Stimulated activated naive CD8-positive, alpha-beta T cell treated with anti-CD3 and anti-CD28 coated beads, Interleukin-15, amount 100 ng/mL, for 72 hours (primary cell): ENCODE measurements at regions not wholly inside any gene's neighbourhood (a gene's known extent, or its start where the extent isn't known, plus 50 kb on each side); places are given as distances from the start of the nearest gene placed in this dataset.

Experiments used
- ATAC-seq: fragments of 150-1000 bp; cut with Tn5 transposase; 2 replicates; pipeline ENCODE4 v1.10.0; 2021; ENCODE audit warnings: mild to moderate bottlenecking, moderate library complexity
- DNase-seq, 2 donors: peaks; one replicate each; pipeline ENCODE4 v3.0.0; 2021 to 2022
- H3K27ac Mint-ChIP-seq, 2 donors: one replicate each; pipeline ENCODE4 v1.8.0; 2022; ENCODE audit warnings: mild to moderate bottlenecking in 2 of 2, mixed read lengths in 2 of 2, moderate library complexity in 2 of 2
- H3K27me3 Mint-ChIP-seq: one replicate; pipeline ENCODE4 v1.8.0; 2022; ENCODE audit warnings: mixed read lengths
- H3K4me1 Mint-ChIP-seq: one replicate; pipeline ENCODE4 v1.8.0; 2022; ENCODE audit warnings: mild to moderate bottlenecking, mixed read lengths
- H3K4me3 Mint-ChIP-seq, 2 donors: one replicate each; pipeline ENCODE4 v1.8.0; 2022; ENCODE audit warnings: mild to moderate bottlenecking in 2 of 2, mixed read lengths in 2 of 2, moderate library complexity in 1 of 2
- H3K9me3 Mint-ChIP-seq, 2 donors: one replicate each; pipeline ENCODE4 v1.8.0; 2022; ENCODE audit warnings: mixed read lengths in 2 of 2

- Mint-ChIP-seq H3K4me1 (no peaks in the 10 kb centered on the region), H3K4me3 (no peak overlapping the region), H3K27ac (no peak overlapping the region), H3K9me3 (no peaks in the 10 kb centered on the region), H3K27me3 (no peaks in the 10 kb centered on the region)
- no peak for DNase-seq
- ATAC-seq = no peak
Measured at GRCh38 chr15:53274630-53275029, 484.5 kb upstream of the ONECUT1 start.

GRCh38 chr15:53272116-53272515, 482.0 kb upstream of the ONECUT1 start:
- no peak for ATAC-seq
- no peak for DNase-seq

GRCh38 chr15:53266176-53266575, 476.0 kb upstream of the ONECUT1 start:
- H3K27ac Mint-ChIP-seq = no peak overlapping the region
- DNase-seq = no peak
- ATAC-seq = no peak
- no peaks in the 10 kb centered on the region for H3K9me3 Mint-ChIP-seq
- no peaks in the 10 kb centered on the region for H3K4me1 Mint-ChIP-seq
- no peak overlapping the region for H3K4me3 Mint-ChIP-seq
- no peaks in the 10 kb centered on the region for H3K27me3 Mint-ChIP-seq

More at GRCh38 chr15:53272116-53272515, 482.0 kb upstream of the ONECUT1 start:
- H3K9me3 Mint-ChIP-seq = no peaks in the 10 kb centered on the region
- H3K27me3 Mint-ChIP-seq = no peaks in the 10 kb centered on the region
- H3K4me1 Mint-ChIP-seq = no peaks in the 10 kb centered on the region
- H3K27ac Mint-ChIP-seq = no peak overlapping the region
- H3K4me3 Mint-ChIP-seq = no peak overlapping the region

- no peaks in the 10 kb centered on the region for H3K9me3 Mint-ChIP-seq
- DNase-seq (no peak), ATAC-seq (no peak)
- H3K4me1 Mint-ChIP-seq = no peaks in the 10 kb centered on the region
- no peak overlapping the region for H3K27ac Mint-ChIP-seq
- no peak overlapping the region for H3K4me3 Mint-ChIP-seq
- H3K27me3 Mint-ChIP-seq = no peaks in the 10 kb centered on the region
Measured at GRCh38 chr15:53260647-53261046, 470.5 kb upstream of the ONECUT1 start.

GRCh38 chr15:53256457-53256856, 466.3 kb upstream of the ONECUT1 start:
- no peaks in the 10 kb centered on the region for H3K27me3 Mint-ChIP-seq
- no peak overlapping the region for H3K27ac Mint-ChIP-seq
- ATAC-seq (no peak), DNase-seq (no peak)
- H3K4me3 Mint-ChIP-seq = no peak overlapping the region
- no peaks in the 10 kb centered on the region for H3K9me3 Mint-ChIP-seq
- H3K4me1 Mint-ChIP-seq = no peaks in the 10 kb centered on the region

GRCh38 chr15:53256043-53256442, 465.9 kb upstream of the ONECUT1 start:
- Mint-ChIP-seq H3K27ac (no peak overlapping the region), H3K4me3 (no peak overlapping the region), H3K9me3 (no peaks in the 10 kb centered on the region), H3K4me1 (no peaks in the 10 kb centered on the region), H3K27me3 (no peaks in the 10 kb centered on the region)
- DNase-seq = no peak
- ATAC-seq = no peak

- ATAC-seq = no peak
- no peak for DNase-seq
- Mint-ChIP-seq H3K27me3 (no peaks in the 10 kb centered on the region), H3K4me3 (no peak overlapping the region), H3K9me3 (peaks cover 0 to 4% of the 10 kb centered on the region in 2 donors), H3K27ac (peak overlapping the region in 1 of 2 donors; percentile 81), H3K4me1 (no peaks in the 10 kb centered on the region)
Measured at GRCh38 chr15:53251996-53252395, 461.9 kb upstream of the ONECUT1 start.

GRCh38 chr15:53251523-53251922, 461.4 kb upstream of the ONECUT1 start:
- Mint-ChIP-seq H3K4me1 (no peaks in the 10 kb centered on the region), H3K4me3 (no peak overlapping the region), H3K27me3 (no peaks in the 10 kb centered on the region), H3K9me3 (peaks cover 0 to 8% of the 10 kb centered on the region in 2 donors), H3K27ac (no peak overlapping the region)
- DNase-seq (no peak), ATAC-seq (no peak)

GRCh38 chr15:53247041-53247708, 457.0 kb upstream of the ONECUT1 start:
- ATAC-seq = no peak
- H3K9me3 Mint-ChIP-seq = peaks cover 0 to 18% of the 10 kb centered on the region in 2 donors
- no peak overlapping the region for H3K4me3 Mint-ChIP-seq
- H3K27ac Mint-ChIP-seq = peak overlapping the region in 1 of 2 donors; percentile 4
- DNase-seq = no peak
- H3K4me1 Mint-ChIP-seq = no peaks in the 10 kb centered on the region
- peaks cover 6% of the 10 kb centered on the region for H3K27me3 Mint-ChIP-seq

- Mint-ChIP-seq H3K9me3 (peaks cover 0 to 18% of the 10 kb centered on the region in 2 donors), H3K27me3 (peaks cover 6% of the 10 kb centered on the region), H3K27ac (no peak overlapping the region), H3K4me3 (no peak overlapping the region), H3K4me1 (no peaks in the 10 kb centered on the region)
- ATAC-seq (no peak), DNase-seq (no peak)
Measured at GRCh38 chr15:53246404-53246803, 456.3 kb upstream of the ONECUT1 start.

GRCh38 chr15:53233801-53234200, 443.7 kb upstream of the ONECUT1 start:
- Mint-ChIP-seq H3K4me1 (no peaks in the 10 kb centered on the region), H3K27ac (no peak overlapping the region), H3K27me3 (no peaks in the 10 kb centered on the region), H3K4me3 (no peak overlapping the region), H3K9me3 (no peaks in the 10 kb centered on the region)
- ATAC-seq = no peak
- no peak for DNase-seq

GRCh38 chr15:53230473-53230872, 440.3 kb upstream of the ONECUT1 start:
- H3K4me3 Mint-ChIP-seq = no peak overlapping the region
- H3K27me3 Mint-ChIP-seq = no peaks in the 10 kb centered on the region
- ATAC-seq (no peak), DNase-seq (no peak)
- H3K4me1 Mint-ChIP-seq = no peaks in the 10 kb centered on the region
- H3K9me3 Mint-ChIP-seq = no peaks in the 10 kb centered on the region
- no peak overlapping the region for H3K27ac Mint-ChIP-seq

GRCh38 chr15:53226559-53226958, 436.4 kb upstream of the ONECUT1 start:
- ATAC-seq = no peak
- H3K27me3 Mint-ChIP-seq = no peaks in the 10 kb centered on the region
- no peak for DNase-seq
- H3K4me3 Mint-ChIP-seq = no peak overlapping the region
- H3K4me1 Mint-ChIP-seq = no peaks in the 10 kb centered on the region
- H3K9me3 Mint-ChIP-seq = peaks cover 0 to 7% of the 10 kb centered on the region in 2 donors
- no peak overlapping the region for H3K27ac Mint-ChIP-seq

- ATAC-seq (no peak), DNase-seq (no peak)
- Mint-ChIP-seq H3K4me1 (no peaks in the 10 kb centered on the region), H3K4me3 (no peak overlapping the region), H3K9me3 (peaks cover 0 to 7% of the 10 kb centered on the region in 2 donors), H3K27me3 (no peaks in the 10 kb centered on the region), H3K27ac (no peak overlapping the region)
Measured at GRCh38 chr15:53225781-53226180, 435.6 kb upstream of the ONECUT1 start.

- Mint-ChIP-seq H3K4me1 (no peaks in the 10 kb centered on the region), H3K9me3 (peaks cover 0 to 7% of the 10 kb centered on the region in 2 donors), H3K27ac (no peak overlapping the region), H3K4me3 (no peak overlapping the region), H3K27me3 (no peaks in the 10 kb centered on the region)
- ATAC-seq = no peak
- no peak for DNase-seq
Measured at GRCh38 chr15:53224371-53224770, 434.2 kb upstream of the ONECUT1 start.

- no peak for DNase-seq
- peaks cover 0 to 7% of the 10 kb centered on the region in 2 donors for H3K9me3 Mint-ChIP-seq
Measured at GRCh38 chr15:53223815-53224214, 433.7 kb upstream of the ONECUT1 start.

More at GRCh38 chr15:53223815-53224214, 433.7 kb upstream of the ONECUT1 start:
- Mint-ChIP-seq H3K27ac (no peak overlapping the region), H3K4me3 (no peak overlapping the region), H3K4me1 (no peaks in the 10 kb centered on the region), H3K27me3 (no peaks in the 10 kb centered on the region)
- no peak for ATAC-seq
